Thyroid gland (tissue), 4 donors: ENCODE measurements at regions not wholly inside any gene's neighbourhood (a gene's known extent, or its start where the extent isn't known, plus 50 kb on each side); places are given as distances from the start of the nearest gene placed in this dataset.

Experiments used
- POLR2A ChIP-seq, 2 donors: fragments of 450-650 bp; IDR thresholded peaks; one replicate each; pipeline ENCODE4 v1.6.1; 2017; ENCODE audit warnings: antibody characterized with exemption in 2 of 2, mild to moderate bottlenecking in 2 of 2, moderate library complexity in 1 of 2
- TF ChIP-seq, protein P1 (sequence below), 6 experiments: fragments of 200-600 bp in 3 of 6; fragments of 450-650 bp in 3 of 6; sonication (generic) in 3 of 6; IDR thresholded peaks; one replicate each; pipeline ENCODE4 v1.5.1; 2016 to 2019; ENCODE audit warnings: antibody characterized with exemption in 6 of 6, mild to moderate bottlenecking in 2 of 6, inconsistent platforms in 1 of 6, moderate library complexity in 1 of 6

DNA sequence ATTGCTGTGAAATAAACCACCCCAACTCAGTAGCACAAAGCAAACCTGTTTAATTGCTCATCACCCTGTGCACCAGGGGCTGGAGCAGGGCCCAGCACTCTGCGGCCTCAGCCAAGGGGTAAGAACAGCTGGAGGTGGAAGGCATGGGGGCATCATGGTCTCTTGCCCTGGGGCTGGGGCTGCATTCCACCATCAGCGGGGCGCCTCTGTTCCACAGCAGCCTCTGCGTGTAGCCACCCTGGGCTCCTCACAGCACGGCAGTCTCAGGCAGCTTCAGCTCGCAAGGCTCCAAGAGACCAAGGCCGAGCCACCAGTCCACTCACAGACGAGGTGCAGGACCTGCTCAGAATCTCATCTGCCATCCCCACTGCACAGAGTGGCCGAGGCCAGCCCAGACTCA lies 630.7 kb downstream of the TBC1D22A start:
- TF ChIP-seq, protein P1, sequence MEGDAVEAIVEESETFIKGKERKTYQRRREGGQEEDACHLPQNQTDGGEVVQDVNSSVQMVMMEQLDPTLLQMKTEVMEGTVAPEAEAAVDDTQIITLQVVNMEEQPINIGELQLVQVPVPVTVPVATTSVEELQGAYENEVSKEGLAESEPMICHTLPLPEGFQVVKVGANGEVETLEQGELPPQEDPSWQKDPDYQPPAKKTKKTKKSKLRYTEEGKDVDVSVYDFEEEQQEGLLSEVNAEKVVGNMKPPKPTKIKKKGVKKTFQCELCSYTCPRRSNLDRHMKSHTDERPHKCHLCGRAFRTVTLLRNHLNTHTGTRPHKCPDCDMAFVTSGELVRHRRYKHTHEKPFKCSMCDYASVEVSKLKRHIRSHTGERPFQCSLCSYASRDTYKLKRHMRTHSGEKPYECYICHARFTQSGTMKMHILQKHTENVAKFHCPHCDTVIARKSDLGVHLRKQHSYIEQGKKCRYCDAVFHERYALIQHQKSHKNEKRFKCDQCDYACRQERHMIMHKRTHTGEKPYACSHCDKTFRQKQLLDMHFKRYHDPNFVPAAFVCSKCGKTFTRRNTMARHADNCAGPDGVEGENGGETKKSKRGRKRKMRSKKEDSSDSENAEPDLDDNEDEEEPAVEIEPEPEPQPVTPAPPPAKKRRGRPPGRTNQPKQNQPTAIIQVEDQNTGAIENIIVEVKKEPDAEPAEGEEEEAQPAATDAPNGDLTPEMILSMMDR (IDR thresholded peaks at IDR 0.05): no peak
- no peak for TF ChIP-seq POLR2A (IDR thresholded peaks at IDR 0.05)
